Stimulated activated naive CD8-positive, alpha-beta T cell treated with anti-CD3 and anti-CD28 coated beads, Interleukin-15, Interleukin-2, amounts not matched to agents 100 U/mL and 50 U/mL, for 24 hours (primary cell): ENCODE measurements at regions not wholly inside any gene's neighbourhood (a gene's known extent, or its start where the extent isn't known, plus 50 kb on each side); places are given as distances from the start of the nearest gene placed in this dataset.
"Not testable (repeated sequence)": the region's sequence is repeated elsewhere in the genome, so short reads cannot be mapped to it uniquely, and the experiment has no call there.

ENCODE experiments used
- ATAC-seq: fragments of 150-1000 bp; cut with Tn5 transposase; one replicate; pipeline ENCODE4 v1.10.0; 2021
- DNase-seq: peaks from one replicate; pipeline ENCODE4 v3.0.0; 2021

- DNase-seq = no peak
- ATAC-seq = no peak
Measured at GRCh38 chr1:193408782-193409293, 222.4 kb upstream of the B3GALT2 start.

- ATAC-seq (no peak), DNase-seq (no peak)
Measured at GRCh38 chr1:193406901-193407300, 220.5 kb upstream of the B3GALT2 start.

- ATAC-seq = peak; percentile 46
Measured at GRCh38 chr1:193404236-193404635, 217.8 kb upstream of the B3GALT2 start.

GRCh38 chr1:193402977-193403376, 216.6 kb upstream of the B3GALT2 start:
- DNase-seq (no peak), ATAC-seq (no peak)

More at GRCh38 chr1:193404236-193404635, 217.8 kb upstream of the B3GALT2 start:
- DNase-seq = no peak

GRCh38 chr1:193402037-193402436, 215.6 kb upstream of the B3GALT2 start:
- no peak for DNase-seq
- ATAC-seq = no peak

GRCh38 chr1:193394336-193394735, 207.9 kb upstream of the B3GALT2 start:
- ATAC-seq = no peak
- no peak for DNase-seq

- no peak for DNase-seq
- no peak for ATAC-seq
Measured at GRCh38 chr1:193392686-193393085, 206.3 kb upstream of the B3GALT2 start.

- DNase-seq = no peak
- ATAC-seq = no peak
Measured at GRCh38 chr1:193388683-193389082, 202.3 kb upstream of the B3GALT2 start.

GRCh38 chr1:193388165-193388564, 201.8 kb upstream of the B3GALT2 start:
- ATAC-seq (no peak), DNase-seq (no peak)

- DNase-seq = no peak
- ATAC-seq = no peak
Measured at GRCh38 chr1:193387406-193387805, 201.0 kb upstream of the B3GALT2 start.

- DNase-seq, ATAC-seq: not testable (repeated sequence)
Measured at GRCh38 chr1:193378451-193378850, 192.0 kb upstream of the B3GALT2 start.

- no peak for ATAC-seq
- no peak for DNase-seq
Measured at GRCh38 chr1:193377472-193377871, 191.1 kb upstream of the B3GALT2 start.

- DNase-seq = no peak
- ATAC-seq = no peak
Measured at GRCh38 chr1:193372553-193372952, 186.1 kb upstream of the B3GALT2 start.

- no peak for DNase-seq
- no peak for ATAC-seq
Measured at GRCh38 chr1:193368302-193368701, 181.9 kb upstream of the B3GALT2 start.

- DNase-seq = no peak
- no peak for ATAC-seq
Measured at GRCh38 chr1:193367863-193368262, 181.4 kb upstream of the B3GALT2 start.

GRCh38 chr1:193366764-193367507, 180.5 kb upstream of the B3GALT2 start:
- ATAC-seq = no peak
- no peak for DNase-seq

- DNase-seq (no peak), ATAC-seq (no peak)
Measured at GRCh38 chr1:193365966-193366365, 179.6 kb upstream of the B3GALT2 start.

GRCh38 chr1:193359631-193360030, 173.2 kb upstream of the B3GALT2 start:
- DNase-seq (no peak), ATAC-seq (no peak)

- ATAC-seq (no peak), DNase-seq (no peak)
Measured at GRCh38 chr1:193358419-193358818, 172.0 kb upstream of the B3GALT2 start.

- ATAC-seq (no peak), DNase-seq (no peak)
Measured at GRCh38 chr1:193356249-193356648, 169.8 kb upstream of the B3GALT2 start.

- ATAC-seq (no peak), DNase-seq (no peak)
Measured at GRCh38 chr1:193355626-193356025, 169.2 kb upstream of the B3GALT2 start.

GRCh38 chr1:193355178-193355577, 168.8 kb upstream of the B3GALT2 start:
- no peak for ATAC-seq
- DNase-seq = no peak

GRCh38 chr1:193348769-193349535, 162.5 kb upstream of the B3GALT2 start:
- ATAC-seq = no peak
- DNase-seq = no peak
